ENCODE measurements at regions not wholly inside any gene's neighbourhood (a gene's known extent, or its start where the extent isn't known, plus 50 kb on each side); places are given as distances from the start of the nearest gene placed in this dataset.

- H3K27me3 ChIP-seq = no peaks in the 10 kb centered on the region
- no peak for ATAC-seq
- H3K9me3 ChIP-seq = peaks cover 0 to 6% of the 10 kb centered on the region in 2 donors
- no peak overlapping the region for H3K4me3 ChIP-seq
- H3K36me3 ChIP-seq = no peaks in the 10 kb centered on the region
- DNase-seq = no peak
- H3K4me1 ChIP-seq = no peaks in the 10 kb centered on the region
- intact Hi-C loops (cut with DNase I) = no loop called here
- no peak for TF ChIP-seq CTCF (IDR thresholded peaks at IDR 0.05)
- no peak overlapping the region for H3K27ac ChIP-seq
These were observed 508.3 kb upstream of the ADARB2 start for GRCh38 chr10:2245580-2245979.

GRCh38 chr10:2244471-2244870 lies 507.1 kb upstream of the ADARB2 start:
- intact Hi-C loops (cut with DNase I) = no loop called here
- Histone ChIP-seq H3K4me1 (no peaks in the 10 kb centered on the region), H3K27me3 (no peaks in the 10 kb centered on the region), H3K4me3 (no peak overlapping the region), H3K27ac (no peak overlapping the region), H3K36me3 (no peaks in the 10 kb centered on the region), H3K9me3 (peaks cover 0 to 5% of the 10 kb centered on the region in 2 donors)
- no peak for DNase-seq
- TF ChIP-seq CTCF (IDR thresholded peaks at IDR 0.05) = no peak
- no peak for ATAC-seq

- no peak for DNase-seq
- H3K27me3 ChIP-seq = no peaks in the 10 kb centered on the region
- no peak for ATAC-seq
- intact Hi-C loops (cut with DNase I) = no loop called here
- no peak overlapping the region for H3K27ac ChIP-seq
- no peaks in the 10 kb centered on the region for H3K36me3 ChIP-seq
- H3K4me3 ChIP-seq = no peak overlapping the region
- no peaks in the 10 kb centered on the region for H3K4me1 ChIP-seq
- no peak for TF ChIP-seq CTCF (IDR thresholded peaks at IDR 0.05)
- peaks cover 0 to 6% of the 10 kb centered on the region in 2 donors for H3K9me3 ChIP-seq
These were observed 499.6 kb upstream of the ADARB2 start for GRCh38 chr10:2236876-2237275.

GRCh38 chr10:2232479-2232878 lies 495.2 kb upstream of the ADARB2 start:
- Histone ChIP-seq H3K4me3 (no peak overlapping the region), H3K4me1 (no peaks in the 10 kb centered on the region), H3K36me3 (no peaks in the 10 kb centered on the region), H3K27me3 (no peaks in the 10 kb centered on the region), H3K9me3 (peaks cover 0 to 4% of the 10 kb centered on the region in 2 donors), H3K27ac (no peak overlapping the region)
- ATAC-seq (no peak), DNase-seq (no peak)
- intact Hi-C loops (cut with DNase I) = no loop called here
- no peak for TF ChIP-seq CTCF (IDR thresholded peaks at IDR 0.05)

- H3K27me3 ChIP-seq = no peaks in the 10 kb centered on the region
- H3K9me3 ChIP-seq = peaks cover 0 to 4% of the 10 kb centered on the region in 2 donors
- ATAC-seq = no peak
- H3K4me3 ChIP-seq = no peak overlapping the region
- intact Hi-C loops (cut with DNase I) = no loop called here
- H3K27ac ChIP-seq = no peak overlapping the region
- no peaks in the 10 kb centered on the region for H3K36me3 ChIP-seq
- no peak for TF ChIP-seq CTCF (IDR thresholded peaks at IDR 0.05)
- H3K4me1 ChIP-seq = no peaks in the 10 kb centered on the region
- DNase-seq = no peak
These were observed 493.2 kb upstream of the ADARB2 start for GRCh38 chr10:2230478-2230877.
